AML-193 (cell line): ENCODE measurements at regions not wholly inside any gene's neighbourhood (a gene's known extent, or its start where the extent isn't known, plus 50 kb on each side); places are given as distances from the start of the nearest gene placed in this dataset.

ENCODE experiments used
- DNase-seq, 2 experiments: peaks; one replicate each; lab custom pipeline; 2025; lab: John Stamatoyannopoulos, UW

GRCh38 chr9:71183251-71183650 is 61.8 kb upstream of the TRPM3 start:
- DNase-seq, result no peak

GRCh38 chr9:71179183-71179582 is 57.8 kb upstream of the TRPM3 start:
- DNase-seq, result no peak

GRCh38 chr9:71177901-71178300 is 56.5 kb upstream of the TRPM3 start:
- DNase-seq, result no peak

GRCh38 chr9:71171517-71171916 is 50.1 kb upstream of the TRPM3 start:
- no peak for DNase-seq
